ENCODE measurements at regions not wholly inside any gene's neighbourhood (a gene's known extent, or its start where the extent isn't known, plus 50 kb on each side); places are given as distances from the start of the nearest gene placed in this dataset.

DNA sequence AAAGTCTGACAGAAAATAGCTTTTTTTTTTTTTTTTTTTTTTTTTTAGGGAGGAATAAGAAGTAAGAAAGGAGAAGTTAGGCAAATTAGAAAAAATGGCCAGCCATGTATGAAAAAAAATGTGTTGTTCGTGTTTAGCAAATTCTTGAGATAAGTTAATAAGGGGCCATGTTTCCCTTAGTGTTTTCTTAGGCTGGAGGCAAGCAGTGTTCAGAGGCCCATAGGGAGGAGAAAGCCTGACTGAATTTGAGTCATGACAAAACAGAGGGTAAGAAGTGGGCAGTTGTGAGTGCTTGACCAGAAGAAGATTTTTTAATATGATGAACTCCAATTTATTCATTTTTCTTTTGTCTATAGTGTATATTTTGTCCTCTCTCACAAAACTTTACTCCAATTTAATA, 766.4 kb downstream of the FAM181B start:
- TF ChIP-seq, protein P1, sequence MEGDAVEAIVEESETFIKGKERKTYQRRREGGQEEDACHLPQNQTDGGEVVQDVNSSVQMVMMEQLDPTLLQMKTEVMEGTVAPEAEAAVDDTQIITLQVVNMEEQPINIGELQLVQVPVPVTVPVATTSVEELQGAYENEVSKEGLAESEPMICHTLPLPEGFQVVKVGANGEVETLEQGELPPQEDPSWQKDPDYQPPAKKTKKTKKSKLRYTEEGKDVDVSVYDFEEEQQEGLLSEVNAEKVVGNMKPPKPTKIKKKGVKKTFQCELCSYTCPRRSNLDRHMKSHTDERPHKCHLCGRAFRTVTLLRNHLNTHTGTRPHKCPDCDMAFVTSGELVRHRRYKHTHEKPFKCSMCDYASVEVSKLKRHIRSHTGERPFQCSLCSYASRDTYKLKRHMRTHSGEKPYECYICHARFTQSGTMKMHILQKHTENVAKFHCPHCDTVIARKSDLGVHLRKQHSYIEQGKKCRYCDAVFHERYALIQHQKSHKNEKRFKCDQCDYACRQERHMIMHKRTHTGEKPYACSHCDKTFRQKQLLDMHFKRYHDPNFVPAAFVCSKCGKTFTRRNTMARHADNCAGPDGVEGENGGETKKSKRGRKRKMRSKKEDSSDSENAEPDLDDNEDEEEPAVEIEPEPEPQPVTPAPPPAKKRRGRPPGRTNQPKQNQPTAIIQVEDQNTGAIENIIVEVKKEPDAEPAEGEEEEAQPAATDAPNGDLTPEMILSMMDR (conservative IDR thresholded peaks at IDR 0.05; ENCODE audit: low read length): no peak
- no peak for TF ChIP-seq EZH2phosphoT487 (IDR thresholded peaks at IDR 0.05; ENCODE audit: borderline replicate concordance, low read depth, low read length)
